ENCODE measurements at regions not wholly inside any gene's neighbourhood (a gene's known extent, or its start where the extent isn't known, plus 50 kb on each side); places are given as distances from the start of the nearest gene placed in this dataset.
"Not testable (repeated sequence)": the region's sequence is repeated elsewhere in the genome, so short reads cannot be mapped to it uniquely, and the experiment has no call there.

- H3K4me3 ChIP-seq (ENCODE audit: low read depth, low read length) = no peak overlapping the region
- DNase-seq = no peak
- TF ChIP-seq CTCF (IDR thresholded peaks at IDR 0.05; ENCODE audit: low read depth, low read length) = no peak
- no peaks in the 10 kb centered on the region for H3K27me3 ChIP-seq
- no peaks in the 10 kb centered on the region for H3K4me1 ChIP-seq
- H3K9me3 ChIP-seq = no peaks in the 10 kb centered on the region
- no peaks in the 10 kb centered on the region for H3K36me3 ChIP-seq
Observed at GRCh38 chr3:80355144-80355543, 587.3 kb upstream of the ROBO1 start.

- no peak for TF ChIP-seq CTCF (IDR thresholded peaks at IDR 0.05; ENCODE audit: low read depth, low read length)
- no peak overlapping the region for H3K4me3 ChIP-seq (ENCODE audit: low read depth, low read length)
- no peaks in the 10 kb centered on the region for H3K9me3 ChIP-seq
- no peaks in the 10 kb centered on the region for H3K4me1 ChIP-seq
- H3K27me3 ChIP-seq = no peaks in the 10 kb centered on the region
- H3K36me3 ChIP-seq = no peaks in the 10 kb centered on the region
- DNase-seq = no peak
Observed at GRCh38 chr3:80351201-80351600, 583.4 kb upstream of the ROBO1 start.

- TF ChIP-seq CTCF (IDR thresholded peaks at IDR 0.05; ENCODE audit: low read depth, low read length) = no peak
Observed at GRCh38 chr3:80350771-80351170, 583.0 kb upstream of the ROBO1 start.

GRCh38 chr3:80338366-80338765, 570.6 kb upstream of the ROBO1 start:
- Histone ChIP-seq H3K4me1 (no peaks in the 10 kb centered on the region; the same call in 1 of the 2 replicates), H3K27me3 (no peaks in the 10 kb centered on the region), H3K4me3 (ENCODE audit: low read depth, low read length) (no peak overlapping the region), H3K36me3 (no peaks in the 10 kb centered on the region), H3K9me3 (no peaks in the 10 kb centered on the region)
- no peak for TF ChIP-seq CTCF (IDR thresholded peaks at IDR 0.05; ENCODE audit: low read depth, low read length)
- no peak for DNase-seq

More at GRCh38 chr3:80350771-80351170, 583.0 kb upstream of the ROBO1 start:
- Histone ChIP-seq H3K4me1 (no peaks in the 10 kb centered on the region), H3K36me3 (no peaks in the 10 kb centered on the region), H3K27me3 (no peaks in the 10 kb centered on the region), H3K4me3 (ENCODE audit: low read depth, low read length) (no peak overlapping the region), H3K9me3 (no peaks in the 10 kb centered on the region)
- no peak for DNase-seq

- no peak for TF ChIP-seq CTCF (IDR thresholded peaks at IDR 0.05; ENCODE audit: low read depth, low read length)
- Histone ChIP-seq H3K4me1 (peaks cover 13% of the 10 kb centered on the region), H3K27me3 (no peaks in the 10 kb centered on the region; the same call in 1 of the 2 replicates), H3K9me3 (no peaks in the 10 kb centered on the region), H3K36me3 (no peaks in the 10 kb centered on the region; the same call in 1 of the 2 replicates), H3K4me3 (ENCODE audit: low read depth, low read length) (no peak overlapping the region)
- no peak for DNase-seq
Observed at GRCh38 chr3:80334534-80334933, 566.7 kb upstream of the ROBO1 start.

DNA sequence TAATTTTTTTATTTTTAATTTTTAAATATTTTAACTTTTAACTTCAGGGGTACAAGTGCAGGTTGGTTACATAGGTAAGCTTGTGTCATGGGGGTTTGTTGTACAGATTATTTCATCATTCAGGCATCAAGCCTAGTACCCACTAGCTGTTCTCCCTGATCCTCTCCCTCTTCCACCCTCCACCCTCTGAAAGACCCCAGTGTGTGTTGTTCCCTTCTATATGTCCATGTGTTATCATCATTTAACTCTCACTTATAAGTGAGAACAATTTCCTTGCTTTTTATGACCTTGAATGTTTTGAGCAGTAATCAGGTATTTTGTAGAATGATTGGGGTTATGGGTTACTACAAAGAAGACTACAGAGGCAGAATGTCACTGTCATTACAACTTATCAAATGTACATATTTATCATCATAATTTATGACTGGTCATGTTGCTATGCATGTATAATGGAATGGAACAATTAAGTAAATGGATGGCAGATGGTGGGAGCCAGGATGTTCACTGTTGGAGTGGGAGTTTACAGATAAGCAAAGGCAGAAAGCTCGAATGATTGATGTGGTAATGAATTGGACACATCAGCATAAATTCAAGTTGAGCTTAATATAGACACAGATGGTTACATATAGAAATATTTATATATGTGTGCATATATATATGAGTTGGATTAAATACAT, 563.8 kb upstream of the ROBO1 start:
- peak; percentile 70 for DNase-seq

DNA sequence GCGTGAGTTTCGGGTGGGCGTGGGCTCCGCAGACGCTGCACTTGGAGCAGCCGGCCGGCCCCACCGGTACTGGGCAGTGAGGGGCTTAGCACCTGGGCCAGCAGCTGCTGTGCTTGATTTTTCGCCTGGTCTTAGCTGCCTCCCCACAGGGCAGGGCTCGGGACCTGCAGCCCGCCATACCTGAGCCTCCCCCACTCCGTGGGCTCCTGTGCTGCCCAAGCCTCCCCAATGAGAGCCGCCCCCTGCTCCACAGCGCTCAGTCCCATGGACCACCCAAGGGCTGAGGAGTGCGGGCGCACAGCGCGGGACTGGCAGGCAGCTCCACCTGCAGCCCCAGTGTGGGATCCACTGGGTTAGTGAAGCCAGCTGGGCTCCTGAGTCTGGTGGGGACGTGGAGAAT, 546.7 kb upstream of the ROBO1 start:
- not testable (repeated sequence) for H3K4me3 ChIP-seq (ENCODE audit: low read depth, low read length); H3K9me3 ChIP-seq; H3K27me3 ChIP-seq; H3K4me1 ChIP-seq; DNase-seq; H3K36me3 ChIP-seq

More for the DNA sequence above, 563.8 kb upstream of the ROBO1 start:
- no peak for TF ChIP-seq CTCF (IDR thresholded peaks at IDR 0.05; ENCODE audit: low read depth, low read length)
- Histone ChIP-seq H3K36me3 (no peaks in the 10 kb centered on the region; the same call in 1 of the 2 replicates), H3K27me3 (no peaks in the 10 kb centered on the region; the same call in 1 of the 2 replicates), H3K9me3 (no peaks in the 10 kb centered on the region), H3K4me1 (peaks cover 13% of the 10 kb centered on the region), H3K4me3 (ENCODE audit: low read depth, low read length) (no peak overlapping the region)

Measured in BE2C (cell line).